GM21367 (cell line): ENCODE measurements at regions not wholly inside any gene's neighbourhood (a gene's known extent, or its start where the extent isn't known, plus 50 kb on each side); places are given as distances from the start of the nearest gene placed in this dataset.
"Not testable (repeated sequence)": the region's sequence is repeated elsewhere in the genome, so short reads cannot be mapped to it uniquely, and the experiment has no call there.

ENCODE experiments used
- ATAC-seq: cut with Tn5 transposase; IDR thresholded peaks from one replicate; pipeline ENCODE4 v1.9.1; 2021; ENCODE audit not compliant: unreplicated experiment

- no peak for ATAC-seq
These were observed 53.5 kb downstream of the PAGE2 start for GRCh38 chrX:55142206-55142918.

- ATAC-seq = no peak
These were observed 54.1 kb downstream of the PAGE2 start for GRCh38 chrX:55142919-55143310.

GRCh38 chrX:55143621-55144020 is 54.8 kb downstream of the PAGE2 start:
- ATAC-seq = no peak

- ATAC-seq = no peak
These were observed 55.9 kb downstream of the PAGE2 start for GRCh38 chrX:55144697-55145096.

- ATAC-seq = no peak
These were observed 60.4 kb downstream of the PAGE2 start for GRCh38 chrX:55149242-55149641.

GRCh38 chrX:55151199-55151598 is 62.4 kb downstream of the PAGE2 start:
- no peak for ATAC-seq

- ATAC-seq = no peak
These were observed 60.6 kb upstream of the PAGE5 start for GRCh38 chrX:55159551-55159950.

- peak; percentile 91 for ATAC-seq
These were observed 59.2 kb upstream of the PAGE5 start for GRCh38 chrX:55160685-55161552.

- ATAC-seq = no peak
These were observed 58.6 kb upstream of the PAGE5 start for GRCh38 chrX:55161581-55161980.

GRCh38 chrX:55163171-55163570 is 57.0 kb upstream of the PAGE5 start:
- ATAC-seq = no peak

GRCh38 chrX:55165026-55165425 is 55.1 kb upstream of the PAGE5 start:
- ATAC-seq = not testable (repeated sequence)

GRCh38 chrX:55167124-55167803 is 52.9 kb upstream of the PAGE5 start:
- ATAC-seq = no peak

- ATAC-seq = no peak
These were observed 52.2 kb upstream of the PAGE5 start for GRCh38 chrX:55167901-55168300.

GRCh38 chrX:55169782-55170181 is 50.4 kb upstream of the PAGE5 start:
- ATAC-seq = no peak
